ENCODE measurements at regions not wholly inside any gene's neighbourhood (a gene's known extent, or its start where the extent isn't known, plus 50 kb on each side); places are given as distances from the start of the nearest gene placed in this dataset.

DNA sequence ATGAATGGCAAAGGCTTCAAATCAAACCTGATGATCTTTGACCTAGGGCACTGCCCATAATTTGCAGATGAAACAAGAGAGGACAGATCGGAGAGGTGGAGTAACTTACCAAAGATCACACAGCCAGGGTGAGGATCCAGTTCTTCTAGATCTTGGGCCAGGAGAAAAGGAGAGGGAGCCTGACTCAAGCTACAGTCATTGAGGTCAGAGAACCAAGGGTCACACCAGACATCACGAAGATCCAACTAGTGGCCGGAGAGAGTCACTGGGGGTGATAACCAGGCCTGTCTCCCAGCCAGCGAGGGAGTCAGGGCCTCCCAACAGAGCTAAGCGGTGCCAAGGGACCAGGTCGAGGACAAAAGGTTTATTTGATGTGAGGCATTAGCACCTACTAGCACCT, 115.0 kb downstream of the RIPK4 start:
- TF ChIP-seq, protein P1, sequence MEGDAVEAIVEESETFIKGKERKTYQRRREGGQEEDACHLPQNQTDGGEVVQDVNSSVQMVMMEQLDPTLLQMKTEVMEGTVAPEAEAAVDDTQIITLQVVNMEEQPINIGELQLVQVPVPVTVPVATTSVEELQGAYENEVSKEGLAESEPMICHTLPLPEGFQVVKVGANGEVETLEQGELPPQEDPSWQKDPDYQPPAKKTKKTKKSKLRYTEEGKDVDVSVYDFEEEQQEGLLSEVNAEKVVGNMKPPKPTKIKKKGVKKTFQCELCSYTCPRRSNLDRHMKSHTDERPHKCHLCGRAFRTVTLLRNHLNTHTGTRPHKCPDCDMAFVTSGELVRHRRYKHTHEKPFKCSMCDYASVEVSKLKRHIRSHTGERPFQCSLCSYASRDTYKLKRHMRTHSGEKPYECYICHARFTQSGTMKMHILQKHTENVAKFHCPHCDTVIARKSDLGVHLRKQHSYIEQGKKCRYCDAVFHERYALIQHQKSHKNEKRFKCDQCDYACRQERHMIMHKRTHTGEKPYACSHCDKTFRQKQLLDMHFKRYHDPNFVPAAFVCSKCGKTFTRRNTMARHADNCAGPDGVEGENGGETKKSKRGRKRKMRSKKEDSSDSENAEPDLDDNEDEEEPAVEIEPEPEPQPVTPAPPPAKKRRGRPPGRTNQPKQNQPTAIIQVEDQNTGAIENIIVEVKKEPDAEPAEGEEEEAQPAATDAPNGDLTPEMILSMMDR (IDR thresholded peaks at IDR 0.05; ENCODE audit: insufficient read depth, missing control alignments): no peak
- DNase-seq (ENCODE audit: insufficient read length, low spot score) (no peak), FAIRE-seq (no peak)

DNA sequence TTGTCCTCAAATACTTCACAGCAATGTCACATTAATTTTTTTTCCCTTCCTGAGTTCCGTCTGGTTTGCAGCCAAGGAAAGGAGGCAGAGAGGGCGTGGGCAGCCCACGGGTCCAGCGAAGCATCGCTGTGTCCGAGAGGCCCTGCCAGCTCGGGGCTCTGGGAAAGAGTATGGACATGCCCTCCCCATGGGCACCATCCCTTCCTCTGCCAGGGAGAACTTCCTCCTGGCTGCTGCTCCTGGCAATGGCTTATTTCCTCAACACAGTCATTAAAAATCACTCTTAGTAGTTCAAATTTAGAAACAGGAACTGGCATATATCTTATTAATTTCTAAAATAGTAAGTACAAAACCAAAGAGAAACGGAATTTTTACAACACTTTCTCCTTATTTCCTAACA, 115.4 kb downstream of the RIPK4 start:
- FAIRE-seq: no peak
- no peak for DNase-seq (ENCODE audit: insufficient read length, low spot score)
- TF ChIP-seq, protein P1 (IDR thresholded peaks at IDR 0.05; ENCODE audit: insufficient read depth, missing control alignments): no peak

DNA sequence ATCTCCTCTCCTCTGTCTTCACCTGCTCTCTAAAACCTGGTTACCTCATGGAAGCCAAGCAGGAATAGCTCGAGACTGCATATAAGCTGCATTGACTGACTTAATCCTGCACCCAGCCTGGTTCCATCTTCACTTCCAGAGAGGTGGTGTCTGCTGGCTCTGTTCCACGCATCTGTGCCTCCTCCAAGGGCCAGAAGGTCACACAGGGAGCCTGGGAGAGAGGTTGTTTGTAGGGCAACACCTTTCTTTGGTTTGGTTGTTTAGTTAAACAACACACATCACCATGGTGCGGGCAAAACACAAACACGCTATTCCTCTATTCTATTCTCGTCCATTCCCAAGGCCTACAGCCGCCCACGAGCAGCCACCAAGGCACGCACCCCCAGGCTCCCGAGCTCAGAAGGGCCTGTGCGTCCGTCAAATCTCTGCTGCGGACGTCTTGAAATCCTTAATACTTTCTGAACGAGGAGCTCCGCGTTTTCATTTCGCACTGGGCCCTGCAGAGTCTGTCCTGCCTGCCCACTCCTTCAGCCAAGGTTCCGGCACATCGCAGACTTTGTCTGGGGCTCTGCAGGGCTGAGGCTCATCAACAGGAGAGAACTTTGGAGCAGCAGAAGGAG, 116.2 kb downstream of the RIPK4 start:
- no peak for DNase-seq (ENCODE audit: insufficient read length, low spot score)
- no peak for FAIRE-seq
- TF ChIP-seq, protein P1 (IDR thresholded peaks at IDR 0.05; ENCODE audit: insufficient read depth, missing control alignments): no peak

DNA sequence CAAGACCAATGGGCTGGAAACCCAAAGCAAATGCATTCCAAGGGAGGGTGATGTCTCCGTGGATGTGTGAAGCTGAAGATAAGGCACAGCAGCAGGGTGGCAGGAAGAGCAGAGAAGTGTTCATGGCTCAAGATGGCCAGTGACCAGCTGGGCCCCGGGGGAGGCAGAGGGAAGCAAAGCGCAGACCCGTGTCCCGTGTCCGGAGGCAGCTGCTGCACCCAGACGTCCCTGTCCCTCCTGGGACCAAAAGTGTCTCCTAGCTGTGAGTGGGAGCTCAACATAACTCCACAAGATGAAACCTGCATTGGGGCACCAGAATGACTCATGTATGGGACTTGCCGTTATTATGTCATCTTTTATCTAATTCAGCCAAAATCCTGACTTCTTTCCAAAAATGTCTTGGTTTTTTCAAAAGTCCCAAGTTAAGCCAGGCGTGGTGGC, 118.2 kb downstream of the RIPK4 start:
- TF ChIP-seq, protein P1 (IDR thresholded peaks at IDR 0.05; ENCODE audit: insufficient read depth, missing control alignments): no peak
- no peak for FAIRE-seq
- DNase-seq (ENCODE audit: insufficient read length, low spot score): no peak

DNA sequence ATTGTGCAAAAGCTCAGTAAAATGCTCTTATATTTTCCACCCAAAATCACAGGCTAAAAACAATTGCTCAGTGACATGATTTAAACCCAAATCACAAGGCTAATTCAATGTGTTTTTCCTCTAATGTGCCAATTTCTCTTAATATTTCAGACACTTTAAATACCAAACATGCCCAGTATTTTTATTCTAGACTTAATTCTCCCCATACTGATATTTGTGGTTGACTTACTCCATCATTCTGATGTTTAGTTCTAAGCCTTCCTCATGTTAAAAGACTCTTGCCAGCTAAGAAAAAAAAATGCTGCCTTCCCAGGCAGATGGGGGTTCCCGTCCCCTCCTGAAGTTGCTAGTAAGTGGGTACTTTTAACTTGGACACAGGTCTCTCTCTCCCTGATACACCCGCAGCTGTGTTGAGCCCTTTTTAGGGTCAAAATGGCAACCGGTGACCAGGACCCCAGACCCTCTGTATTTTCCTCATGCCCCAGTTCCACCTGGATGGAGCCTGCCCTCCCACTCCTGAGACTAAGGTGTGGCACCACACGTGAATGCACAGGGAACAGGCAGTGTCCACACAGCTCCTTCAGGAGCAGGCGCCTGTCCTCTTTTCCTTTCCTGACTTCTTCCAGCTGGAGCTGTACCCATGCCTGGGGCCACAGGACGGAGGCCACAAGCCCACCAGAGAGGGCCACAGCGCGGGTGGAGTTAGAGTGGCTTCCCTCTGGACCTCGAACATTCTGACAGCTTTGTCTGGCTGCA, 118.9 kb downstream of the RIPK4 start:
- TF ChIP-seq, protein P1 (IDR thresholded peaks at IDR 0.05; ENCODE audit: insufficient read depth, missing control alignments): no peak
- DNase-seq (ENCODE audit: insufficient read length, low spot score) (no peak), FAIRE-seq (no peak)

DNA sequence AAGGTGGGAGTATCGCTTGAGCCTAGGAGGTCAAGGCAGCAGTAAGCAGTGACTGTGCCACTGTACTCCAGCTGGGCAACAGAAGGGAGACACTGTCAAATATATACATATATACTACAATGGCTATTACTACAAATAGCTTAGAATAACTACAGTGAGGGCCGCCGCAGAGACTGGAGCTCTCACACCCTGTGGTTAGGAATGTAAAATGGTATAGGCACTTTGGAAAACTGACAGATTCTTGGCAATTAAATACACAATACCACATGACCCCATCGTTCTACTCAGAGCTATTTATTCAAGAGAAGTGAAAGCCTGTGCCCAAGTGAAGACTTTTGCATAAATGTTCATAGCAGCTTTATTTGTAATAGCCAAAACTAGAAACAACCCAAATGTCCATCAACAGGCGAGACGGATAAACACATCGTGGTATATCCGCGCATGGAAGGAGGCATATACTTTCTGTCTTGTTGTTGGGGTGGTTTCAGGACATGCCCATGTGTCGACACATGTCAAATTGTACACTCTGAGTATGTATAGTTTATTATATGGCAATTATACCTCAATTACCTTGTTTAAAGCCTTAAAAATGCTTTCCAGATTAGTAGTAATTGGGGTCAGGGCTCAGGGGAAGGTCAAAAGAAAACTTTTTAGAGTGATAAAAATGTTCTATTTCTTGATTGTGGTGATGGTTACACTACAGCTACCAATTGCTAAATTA, 123.4 kb downstream of the RIPK4 start:
- no peak for FAIRE-seq
- TF ChIP-seq, protein P1 (IDR thresholded peaks at IDR 0.05; ENCODE audit: insufficient read depth, missing control alignments): no peak
- no peak for DNase-seq (ENCODE audit: insufficient read length, low spot score)

Measured in D721Med (cell line).